Breast epithelium (tissue), 3 donors: ENCODE measurements at regions not wholly inside any gene's neighbourhood (a gene's known extent, or its start where the extent isn't known, plus 50 kb on each side); places are given as distances from the start of the nearest gene placed in this dataset.

Source experiments
- POLR2A ChIP-seq: fragments of 450-650 bp; IDR thresholded peaks from one replicate; pipeline ENCODE4 v1.6.1; 2016; ENCODE audit warnings: antibody characterized with exemption, mild to moderate bottlenecking, moderate library complexity
- TF ChIP-seq, protein P1 (sequence below), 3 donors: fragments of 450-650 bp; IDR thresholded peaks; one replicate each; pipeline ENCODE4 v1.5.1; 2016 to 2017; ENCODE audit warnings: antibody characterized with exemption in 3 of 3, mild to moderate bottlenecking in 3 of 3, moderate library complexity in 3 of 3

DNA sequence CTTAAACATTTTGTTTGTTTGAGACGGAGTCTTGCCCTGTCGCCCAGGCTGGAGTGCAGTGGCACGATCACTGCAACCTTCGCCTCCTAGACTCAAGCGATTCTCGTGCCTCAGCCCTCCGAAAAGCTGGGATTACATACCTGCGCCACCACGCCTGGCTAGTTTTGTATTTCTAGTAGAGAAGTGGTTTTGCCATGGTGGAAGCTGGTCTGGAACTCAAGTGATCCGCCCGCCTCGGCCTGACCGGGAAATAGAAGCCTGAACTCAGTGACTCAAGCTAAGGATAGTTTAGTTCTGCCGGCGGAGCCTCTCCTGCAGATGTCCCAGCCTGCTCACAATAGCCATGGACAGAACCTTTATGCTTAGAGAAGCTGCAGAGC, 53.0 kb upstream of the ZNF254 start:
- no peak for TF ChIP-seq POLR2A
- TF ChIP-seq, protein P1, sequence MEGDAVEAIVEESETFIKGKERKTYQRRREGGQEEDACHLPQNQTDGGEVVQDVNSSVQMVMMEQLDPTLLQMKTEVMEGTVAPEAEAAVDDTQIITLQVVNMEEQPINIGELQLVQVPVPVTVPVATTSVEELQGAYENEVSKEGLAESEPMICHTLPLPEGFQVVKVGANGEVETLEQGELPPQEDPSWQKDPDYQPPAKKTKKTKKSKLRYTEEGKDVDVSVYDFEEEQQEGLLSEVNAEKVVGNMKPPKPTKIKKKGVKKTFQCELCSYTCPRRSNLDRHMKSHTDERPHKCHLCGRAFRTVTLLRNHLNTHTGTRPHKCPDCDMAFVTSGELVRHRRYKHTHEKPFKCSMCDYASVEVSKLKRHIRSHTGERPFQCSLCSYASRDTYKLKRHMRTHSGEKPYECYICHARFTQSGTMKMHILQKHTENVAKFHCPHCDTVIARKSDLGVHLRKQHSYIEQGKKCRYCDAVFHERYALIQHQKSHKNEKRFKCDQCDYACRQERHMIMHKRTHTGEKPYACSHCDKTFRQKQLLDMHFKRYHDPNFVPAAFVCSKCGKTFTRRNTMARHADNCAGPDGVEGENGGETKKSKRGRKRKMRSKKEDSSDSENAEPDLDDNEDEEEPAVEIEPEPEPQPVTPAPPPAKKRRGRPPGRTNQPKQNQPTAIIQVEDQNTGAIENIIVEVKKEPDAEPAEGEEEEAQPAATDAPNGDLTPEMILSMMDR (IDR thresholded peaks at IDR 0.05), result no peak
